ENCODE measurements at regions not wholly inside any gene's neighbourhood (a gene's known extent, or its start where the extent isn't known, plus 50 kb on each side); places are given as distances from the start of the nearest gene placed in this dataset.

DNA sequence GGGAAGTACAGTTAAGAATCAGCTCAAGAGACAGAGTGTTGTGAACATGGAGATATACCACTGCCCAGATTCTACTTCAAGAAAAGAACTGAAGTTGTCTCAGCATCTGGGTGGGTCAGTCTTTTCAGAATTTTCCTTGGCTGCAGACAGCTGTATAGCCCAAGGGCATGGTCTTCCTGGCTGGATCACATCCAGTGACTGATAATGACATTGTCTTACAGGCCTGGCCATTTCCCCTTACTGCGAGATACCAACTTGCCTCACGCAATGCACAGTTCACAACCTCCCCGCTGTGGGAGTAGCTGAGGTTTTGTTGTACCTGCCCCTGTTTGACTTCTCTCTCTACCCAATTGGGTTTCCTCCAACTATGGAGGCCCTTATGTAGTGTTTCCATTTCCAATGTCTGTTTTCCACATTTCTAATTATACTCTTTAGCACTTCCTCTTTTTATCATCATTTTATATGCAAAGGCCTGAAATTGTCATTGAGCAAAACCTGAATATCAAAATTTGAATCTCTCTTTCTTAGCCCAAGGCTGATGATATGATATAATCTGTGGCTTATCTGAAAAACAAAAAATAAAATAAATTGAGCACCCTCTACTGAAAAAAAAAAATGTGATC is 209.1 kb downstream of the NAF1 start:
- TF ChIP-seq, protein P1, sequence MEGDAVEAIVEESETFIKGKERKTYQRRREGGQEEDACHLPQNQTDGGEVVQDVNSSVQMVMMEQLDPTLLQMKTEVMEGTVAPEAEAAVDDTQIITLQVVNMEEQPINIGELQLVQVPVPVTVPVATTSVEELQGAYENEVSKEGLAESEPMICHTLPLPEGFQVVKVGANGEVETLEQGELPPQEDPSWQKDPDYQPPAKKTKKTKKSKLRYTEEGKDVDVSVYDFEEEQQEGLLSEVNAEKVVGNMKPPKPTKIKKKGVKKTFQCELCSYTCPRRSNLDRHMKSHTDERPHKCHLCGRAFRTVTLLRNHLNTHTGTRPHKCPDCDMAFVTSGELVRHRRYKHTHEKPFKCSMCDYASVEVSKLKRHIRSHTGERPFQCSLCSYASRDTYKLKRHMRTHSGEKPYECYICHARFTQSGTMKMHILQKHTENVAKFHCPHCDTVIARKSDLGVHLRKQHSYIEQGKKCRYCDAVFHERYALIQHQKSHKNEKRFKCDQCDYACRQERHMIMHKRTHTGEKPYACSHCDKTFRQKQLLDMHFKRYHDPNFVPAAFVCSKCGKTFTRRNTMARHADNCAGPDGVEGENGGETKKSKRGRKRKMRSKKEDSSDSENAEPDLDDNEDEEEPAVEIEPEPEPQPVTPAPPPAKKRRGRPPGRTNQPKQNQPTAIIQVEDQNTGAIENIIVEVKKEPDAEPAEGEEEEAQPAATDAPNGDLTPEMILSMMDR (conservative IDR thresholded peaks at IDR 0.05 in 1 of 2, IDR thresholded peaks at IDR 0.05 in 1 of 2; ENCODE audit: low read depth in 1 of 2, low read length in 2 of 2) = no peak
- no peak for TF ChIP-seq EZH2 (IDR thresholded peaks at IDR 0.05; ENCODE audit: low read length, missing control alignments)
